HEK293 (cell line): ENCODE measurements at regions not wholly inside any gene's neighbourhood (a gene's known extent, or its start where the extent isn't known, plus 50 kb on each side); places are given as distances from the start of the nearest gene placed in this dataset.

ENCODE experiments used
- CTCF ChIA-PET: fragments of 350-600 bp; formaldehyde crosslinking; extraction: SDS; loops from one replicate; lab custom pipeline; 2021; ENCODE audit warnings: antibody characterized with exemption; lab: Yijun Ruan, JAX
- POLR2A ChIA-PET: fragments of 300-600 bp; formaldehyde crosslinking; extraction: SDS; loops from one replicate; lab custom pipeline; 2020; ENCODE audit warnings: antibody characterized with exemption, inconsistent platforms; lab: Yijun Ruan, JAX
- H3K27ac ChIP-seq: fragments of 200-500 bp; sonication (Bioruptor generic); 2 replicates; pipeline ENCODE4 v1.5.1; 2014; ENCODE audit warnings: low read depth, low read length, control low read depth, inconsistent platforms; ENCODE audit errors: extremely low read depth
- H3K36me3 ChIP-seq, 2 experiments: fragments of 200-500 bp in 1 of 2; sonication (Bioruptor generic) in 1 of 2; 1 replicate in 1 of 2; 2 replicates in 1 of 2; pipeline ENCODE4 v1.5.1; 2014 to 2017; ENCODE audit warnings: inconsistent platforms in 2 of 2, low read length in 2 of 2; ENCODE audit not compliant: control insufficient read depth in 2 of 2, insufficient read depth in 1 of 2
- H3K4me1 ChIP-seq: fragments of 200-500 bp; sonication (Bioruptor generic); 2 replicates; pipeline ENCODE4 v1.5.1; 2014; ENCODE audit warnings: mild to moderate bottlenecking, low read length, inconsistent platforms; ENCODE audit not compliant: control insufficient read depth, insufficient read depth
- H3K4me3 ChIP-seq: 2 replicates; pipeline ENCODE4 v1.5.1; 2011; ENCODE audit warnings: low read depth, mild to moderate bottlenecking, control low read depth, low read length, moderate library complexity
- H3K9me3 ChIP-seq: fragments of 200-500 bp; sonication (Bioruptor generic); 2 replicates; pipeline ENCODE4 v1.5.1; 2014; ENCODE audit warnings: low read depth, low read length, inconsistent platforms; ENCODE audit not compliant: control insufficient read depth, insufficient read depth
- ELK4 ChIP-seq: IDR thresholded peaks from 2 replicates; pipeline ENCODE4 v1.6.1; 2011; ENCODE audit warnings: mild to moderate bottlenecking, low read depth, low read length, borderline replicate concordance
- KLF1 ChIP-seq: fragments of 450-650 bp; formaldehyde crosslinking; IDR thresholded peaks from 2 replicates; pipeline ENCODE4 v1.5.1; 2016; ENCODE audit warnings: missing biosample characterization, missing genetic modification characterization
- OVOL3 ChIP-seq: fragments of 450-650 bp; formaldehyde crosslinking; IDR thresholded peaks from 2 replicates; pipeline ENCODE4 v1.5.1; 2016; ENCODE audit warnings: missing biosample characterization, missing genetic modification characterization
- PRDM1 ChIP-seq: fragments of 450-650 bp; formaldehyde crosslinking; IDR thresholded peaks from 2 replicates; pipeline ENCODE4; 2016; ENCODE audit warnings: missing biosample characterization, missing genetic modification characterization
- SP3 ChIP-seq: fragments of 450-650 bp; formaldehyde crosslinking; IDR thresholded peaks from 2 replicates; pipeline ENCODE4 v1.5.1; 2016; ENCODE audit warnings: missing biosample characterization, missing genetic modification characterization
- ZBTB8A ChIP-seq: fragments of 450-650 bp; formaldehyde crosslinking; IDR thresholded peaks from 2 replicates; pipeline ENCODE4 v1.5.1; 2016; ENCODE audit warnings: missing biosample characterization, missing genetic modification characterization
- ZNF132 ChIP-seq: fragments of 450-650 bp; formaldehyde crosslinking; IDR thresholded peaks from 2 replicates; pipeline ENCODE4 v1.5.1; 2017; ENCODE audit warnings: missing biosample characterization, missing genetic modification characterization, borderline replicate concordance
- ZNF214 ChIP-seq: fragments of 450-650 bp; formaldehyde crosslinking; IDR thresholded peaks from 2 replicates; pipeline ENCODE4 v1.5.1; 2017; ENCODE audit warnings: missing biosample characterization, mild to moderate bottlenecking, missing genetic modification characterization, borderline replicate concordance
- ZNF266 ChIP-seq: fragments of 450-650 bp; formaldehyde crosslinking; IDR thresholded peaks from 2 replicates; pipeline ENCODE4 v1.5.1; 2016; ENCODE audit warnings: missing biosample characterization, missing genetic modification characterization, low read depth
- ZNF292 ChIP-seq: fragments of 450-650 bp; formaldehyde crosslinking; IDR thresholded peaks from 2 replicates; pipeline ENCODE4 v1.5.1; 2016; ENCODE audit warnings: low read depth, missing biosample characterization, missing genetic modification characterization, borderline replicate concordance
- ZNF350 ChIP-seq: fragments of 450-650 bp; formaldehyde crosslinking; IDR thresholded peaks from 2 replicates; pipeline ENCODE4 v1.5.0; 2017; ENCODE audit warnings: missing biosample characterization, mild to moderate bottlenecking, missing genetic modification characterization
- ZNF366 ChIP-seq: fragments of 450-650 bp; formaldehyde crosslinking; conservative IDR thresholded peaks from 2 replicates; pipeline ENCODE4 v1.5.1; 2016; ENCODE audit warnings: missing biosample characterization, missing genetic modification characterization
- ZNF37A ChIP-seq: fragments of 450-650 bp; IDR thresholded peaks from 2 replicates; pipeline ENCODE4 v1.5.1; 2018; ENCODE audit warnings: missing biosample characterization, missing genetic modification characterization
- ZNF391 ChIP-seq: fragments of 450-650 bp; formaldehyde crosslinking; IDR thresholded peaks from 2 replicates; pipeline ENCODE4 v1.5.1; 2016; ENCODE audit warnings: low read depth, missing biosample characterization, missing genetic modification characterization, borderline replicate concordance
- ZNF394 ChIP-seq: fragments of 450-650 bp; formaldehyde crosslinking; IDR thresholded peaks from 2 replicates; pipeline ENCODE4 v1.5.1; 2016; ENCODE audit warnings: missing biosample characterization, missing genetic modification characterization, mild to moderate bottlenecking, moderate library complexity, borderline replicate concordance
- ZNF433 ChIP-seq: fragments of 450-650 bp; formaldehyde crosslinking; IDR thresholded peaks from 2 replicates; pipeline ENCODE4 v1.5.1; 2016; ENCODE audit warnings: missing biosample characterization, missing genetic modification characterization, low read depth
- ZNF449 ChIP-seq: fragments of 450-650 bp; formaldehyde crosslinking; IDR thresholded peaks from 2 replicates; pipeline ENCODE4 v1.5.1; 2017; ENCODE audit warnings: missing biosample characterization, mild to moderate bottlenecking, missing genetic modification characterization, moderate library complexity
- ZNF521 ChIP-seq: fragments of 450-650 bp; formaldehyde crosslinking; IDR thresholded peaks from 2 replicates; pipeline ENCODE4 v1.5.1; 2017; ENCODE audit warnings: missing biosample characterization, mild to moderate bottlenecking, missing genetic modification characterization
- ZNF560 ChIP-seq: fragments of 450-650 bp; formaldehyde crosslinking; IDR thresholded peaks from 2 replicates; pipeline ENCODE4 v1.5.1; 2017; ENCODE audit warnings: missing biosample characterization, missing genetic modification characterization, borderline replicate concordance
- ZNF561 ChIP-seq: fragments of 450-650 bp; IDR thresholded peaks from 2 replicates; pipeline ENCODE4 v1.5.1; 2018; ENCODE audit warnings: missing biosample characterization, missing genetic modification characterization, borderline replicate concordance
- ZNF610 ChIP-seq: fragments of 450-650 bp; formaldehyde crosslinking; IDR thresholded peaks from 2 replicates; pipeline ENCODE4 v1.5.1; 2016; ENCODE audit warnings: missing biosample characterization, missing genetic modification characterization, borderline replicate concordance
- ZNF624 ChIP-seq: fragments of 450-650 bp; formaldehyde crosslinking; IDR thresholded peaks from 2 replicates; pipeline ENCODE4 v1.5.1; 2017; ENCODE audit warnings: missing biosample characterization, missing genetic modification characterization
- ZNF776 ChIP-seq: fragments of 450-650 bp; formaldehyde crosslinking; IDR thresholded peaks from 2 replicates; pipeline ENCODE4 v1.5.0; 2017; ENCODE audit warnings: missing biosample characterization, missing genetic modification characterization, borderline replicate concordance
- ZNF830 ChIP-seq: fragments of 450-650 bp; IDR thresholded peaks from 2 replicates; pipeline ENCODE4 v1.5.0; 2018; ENCODE audit warnings: missing biosample characterization, missing genetic modification characterization, low read depth, mild to moderate bottlenecking, moderate library complexity
- ZSCAN16 ChIP-seq: fragments of 450-650 bp; formaldehyde crosslinking; IDR thresholded peaks from 2 replicates; pipeline ENCODE4 v1.5.1; 2016; ENCODE audit warnings: missing biosample characterization, missing genetic modification characterization
- ZSCAN30 ChIP-seq: fragments of 450-650 bp; IDR thresholded peaks from 2 replicates; pipeline ENCODE4 v1.5.1; 2018; ENCODE audit warnings: missing biosample characterization, mild to moderate bottlenecking, missing genetic modification characterization, moderate library complexity
- TF ChIP-seq, protein P1 (sequence below): fragments of 450-650 bp; formaldehyde crosslinking; IDR thresholded peaks from 2 replicates; pipeline ENCODE4 v1.5.1; 2016; ENCODE audit warnings: missing biosample characterization, missing genetic modification characterization
- TF ChIP-seq, protein P2 (sequence below): fragments of 450-650 bp; formaldehyde crosslinking; IDR thresholded peaks from 2 replicates; pipeline ENCODE4 v1.5.1; 2016; ENCODE audit warnings: missing biosample characterization, missing genetic modification characterization

GRCh38 chr1:81607924-81608323 lies 192.8 kb upstream of the ADGRL2 start:
- CTCF ChIA-PET: no interaction called here
- no peaks in the 10 kb centered on the region for H3K4me1 ChIP-seq
- no peaks in the 10 kb centered on the region for H3K36me3 ChIP-seq
- POLR2A ChIA-PET: no interaction called here
- no peaks in the 10 kb centered on the region for H3K9me3 ChIP-seq
- TF ChIP-seq ZNF776 (tag by site-specific recombination): no peak
- no peak for TF ChIP-seq ZNF266 (tag by site-specific recombination)
- TF ChIP-seq ZNF394: no peak
- no peak for TF ChIP-seq ZNF391 (tag by site-specific recombination)
- no peak for TF ChIP-seq PRDM1 (tag by site-specific recombination)
- TF ChIP-seq ZNF132 (tag by site-specific recombination): no peak
- TF ChIP-seq ZNF610: no peak
- no peak for TF ChIP-seq SP3 (tag by site-specific recombination)
- no peak for TF ChIP-seq ELK4
- TF ChIP-seq ZNF350 (tag by site-specific recombination): no peak
- no peak overlapping the region for H3K27ac ChIP-seq
- no peak overlapping the region for H3K4me3 ChIP-seq

- CTCF ChIA-PET: no interaction called here
- no peaks in the 10 kb centered on the region for H3K9me3 ChIP-seq
- no peaks in the 10 kb centered on the region for H3K36me3 ChIP-seq
- no peaks in the 10 kb centered on the region for H3K4me1 ChIP-seq
- no peak overlapping the region for H3K4me3 ChIP-seq
- no peak for TF ChIP-seq ZNF624
- no peak for TF ChIP-seq ZNF37A
- no peak for TF ChIP-seq ZNF214
- no peak for TF ChIP-seq ZSCAN16 (tag by site-specific recombination)
- TF ChIP-seq ZNF366: no peak
- TF ChIP-seq, protein P1, sequence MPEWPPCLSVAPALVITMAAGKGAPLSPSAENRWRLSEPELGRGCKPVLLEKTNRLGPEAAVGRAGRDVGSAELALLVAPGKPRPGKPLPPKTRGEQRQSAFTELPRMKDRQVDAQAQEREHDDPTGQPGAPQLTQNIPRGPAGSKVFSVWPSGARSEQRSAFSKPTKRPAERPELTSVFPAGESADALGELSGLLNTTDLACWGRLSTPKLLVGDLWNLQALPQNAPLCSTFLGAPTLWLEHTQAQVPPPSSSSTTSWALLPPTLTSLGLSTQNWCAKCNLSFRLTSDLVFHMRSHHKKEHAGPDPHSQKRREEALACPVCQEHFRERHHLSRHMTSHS (tag by site-specific recombination): no peak
- no peak for TF ChIP-seq ZNF292 (tag by site-specific recombination)
- TF ChIP-seq, protein P2, sequence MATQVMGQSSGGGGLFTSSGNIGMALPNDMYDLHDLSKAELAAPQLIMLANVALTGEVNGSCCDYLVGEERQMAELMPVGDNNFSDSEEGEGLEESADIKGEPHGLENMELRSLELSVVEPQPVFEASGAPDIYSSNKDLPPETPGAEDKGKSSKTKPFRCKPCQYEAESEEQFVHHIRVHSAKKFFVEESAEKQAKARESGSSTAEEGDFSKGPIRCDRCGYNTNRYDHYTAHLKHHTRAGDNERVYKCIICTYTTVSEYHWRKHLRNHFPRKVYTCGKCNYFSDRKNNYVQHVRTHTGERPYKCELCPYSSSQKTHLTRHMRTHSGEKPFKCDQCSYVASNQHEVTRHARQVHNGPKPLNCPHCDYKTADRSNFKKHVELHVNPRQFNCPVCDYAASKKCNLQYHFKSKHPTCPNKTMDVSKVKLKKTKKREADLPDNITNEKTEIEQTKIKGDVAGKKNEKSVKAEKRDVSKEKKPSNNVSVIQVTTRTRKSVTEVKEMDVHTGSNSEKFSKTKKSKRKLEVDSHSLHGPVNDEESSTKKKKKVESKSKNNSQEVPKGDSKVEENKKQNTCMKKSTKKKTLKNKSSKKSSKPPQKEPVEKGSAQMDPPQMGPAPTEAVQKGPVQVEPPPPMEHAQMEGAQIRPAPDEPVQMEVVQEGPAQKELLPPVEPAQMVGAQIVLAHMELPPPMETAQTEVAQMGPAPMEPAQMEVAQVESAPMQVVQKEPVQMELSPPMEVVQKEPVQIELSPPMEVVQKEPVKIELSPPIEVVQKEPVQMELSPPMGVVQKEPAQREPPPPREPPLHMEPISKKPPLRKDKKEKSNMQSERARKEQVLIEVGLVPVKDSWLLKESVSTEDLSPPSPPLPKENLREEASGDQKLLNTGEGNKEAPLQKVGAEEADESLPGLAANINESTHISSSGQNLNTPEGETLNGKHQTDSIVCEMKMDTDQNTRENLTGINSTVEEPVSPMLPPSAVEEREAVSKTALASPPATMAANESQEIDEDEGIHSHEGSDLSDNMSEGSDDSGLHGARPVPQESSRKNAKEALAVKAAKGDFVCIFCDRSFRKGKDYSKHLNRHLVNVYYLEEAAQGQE (tag by site-specific recombination): no peak
- TF ChIP-seq ZNF449 (tag by site-specific recombination): no peak
- TF ChIP-seq ZBTB8A (tag by site-specific recombination): no peak
- no peak for TF ChIP-seq ZNF521
- TF ChIP-seq KLF1 (tag by site-specific recombination): no peak
- no peak for TF ChIP-seq ZNF433 (tag by site-specific recombination)
- no peak for TF ChIP-seq ZNF560 (tag by site-specific recombination)
- TF ChIP-seq ZNF830: no peak
- no peak for TF ChIP-seq ZNF561 (tag by site-specific recombination)
- no peak for TF ChIP-seq ZSCAN30
- TF ChIP-seq OVOL3 (tag by site-specific recombination): no peak
- POLR2A ChIA-PET: no interaction called here
- no peak overlapping the region for H3K27ac ChIP-seq
These were observed 193.6 kb upstream of the ADGRL2 start for GRCh38 chr1:81607086-81607485.
